ENCODE measurements at regions not wholly inside any gene's neighbourhood (a gene's known extent, or its start where the extent isn't known, plus 50 kb on each side); places are given as distances from the start of the nearest gene placed in this dataset.

GRCh38 chr14:61120576-61120975, 139.5 kb downstream of the SLC38A6 start:
- Histone ChIP-seq H3K4me1 (replicated peaks in 1 of 2) (peaks cover 0 to 1% of the 10 kb centered on the region in 2 donors), H3K36me3 (replicated peaks in 1 of 2) (no peaks in the 10 kb centered on the region), H3K4me3 (no peak overlapping the region), H3K9me3 (replicated peaks in 1 of 3) (no peaks in the 10 kb centered on the region), H3K27me3 (no peaks in the 10 kb centered on the region), H3K27ac (no peak overlapping the region)
- 87 to 91% (median 90%) methylated on average over 7 to 8 of the region's 8 CpGs for WGBS, 4 donors
- TF ChIP-seq CTCF (IDR thresholded peaks at IDR 0.05) (no peak), POLR2A (IDR thresholded peaks at IDR 0.05) (no peak)
- no peak for DNase-seq
- intact Hi-C loops (cut with DNase I): no loop called here

- intact Hi-C loops (cut with DNase I): no loop called here
- Histone ChIP-seq H3K36me3 (replicated peaks in 1 of 2) (no peaks in the 10 kb centered on the region), H3K9me3 (replicated peaks in 1 of 3) (peaks cover 0 to 5% (median 0%) of the 10 kb centered on the region in 3 donors), H3K27ac (no peak overlapping the region), H3K4me1 (replicated peaks in 1 of 2) (no peaks in the 10 kb centered on the region), H3K4me3 (no peak overlapping the region), H3K27me3 (no peaks in the 10 kb centered on the region)
- DNase-seq: no peak
- WGBS, 4 donors: 49 to 76% (median 60%) methylated on average over 1 of the region's 1 CpG
- TF ChIP-seq CTCF (IDR thresholded peaks at IDR 0.05) (no peak), POLR2A (IDR thresholded peaks at IDR 0.05) (no peak)
Measured at GRCh38 chr14:61119006-61119405, 138.0 kb downstream of the SLC38A6 start.

GRCh38 chr14:61116369-61116768, 135.3 kb downstream of the SLC38A6 start:
- Histone ChIP-seq H3K4me1 (replicated peaks in 1 of 2) (no peaks in the 10 kb centered on the region), H3K36me3 (replicated peaks in 1 of 2) (no peaks in the 10 kb centered on the region), H3K27ac (no peak overlapping the region), H3K4me3 (no peak overlapping the region), H3K27me3 (no peaks in the 10 kb centered on the region), H3K9me3 (replicated peaks in 1 of 3) (peaks cover 0 to 5% (median 0%) of the 10 kb centered on the region in 3 donors)
- no peak for TF ChIP-seq POLR2A (IDR thresholded peaks at IDR 0.05)
- no peak for TF ChIP-seq CTCF (IDR thresholded peaks at IDR 0.05)
- 92 to 96% (median 93%) methylated on average over 10 of the region's 10 CpGs for WGBS, 4 donors
- intact Hi-C loops (cut with DNase I): no loop called here
- no peak for DNase-seq

- no peak for DNase-seq
- 65 to 76% (median 68%) methylated on average over 6 of the region's 6 CpGs for WGBS, 4 donors
- H3K27me3 ChIP-seq: no peaks in the 10 kb centered on the region
- H3K4me3 ChIP-seq: no peak overlapping the region
- no peaks in the 10 kb centered on the region for H3K36me3 ChIP-seq (replicated peaks in 1 of 2)
- no peak overlapping the region for H3K27ac ChIP-seq
- TF ChIP-seq POLR2A (IDR thresholded peaks at IDR 0.05) (no peak), CTCF (IDR thresholded peaks at IDR 0.05) (no peak)
- H3K9me3 ChIP-seq (replicated peaks in 1 of 3): peaks cover 0 to 5% (median 0%) of the 10 kb centered on the region in 3 donors
- H3K4me1 ChIP-seq (replicated peaks in 1 of 2): no peaks in the 10 kb centered on the region
- intact Hi-C loops (cut with DNase I): no loop called here
Measured at GRCh38 chr14:61113561-61114225, 132.6 kb downstream of the SLC38A6 start.
